NB4 (cell line): ENCODE measurements at regions not wholly inside any gene's neighbourhood (a gene's known extent, or its start where the extent isn't known, plus 50 kb on each side); places are given as distances from the start of the nearest gene placed in this dataset.

Experiments used
- CTCF ChIP-seq: IDR thresholded peaks from one replicate; pipeline ENCODE4 v1.5.1; 2012; ENCODE audit warnings: low read depth, low read length
- MYC ChIP-seq: IDR thresholded peaks from 2 replicates; pipeline ENCODE4 v1.6.1; 2011; ENCODE audit warnings: low read depth, low read length
- POLR2A ChIP-seq: IDR thresholded peaks from 2 replicates; pipeline ENCODE4 v1.6.1; 2011; ENCODE audit warnings: mild to moderate bottlenecking; ENCODE audit not compliant: insufficient read length; ENCODE audit errors: extremely low read depth

GRCh38 chr5:4023753-4024335, 428.2 kb downstream of the IRX1 start:
- TF ChIP-seq CTCF (no peak), MYC (no peak), POLR2A (no peak)
